OCI-LY1 (cell line): ENCODE measurements at regions not wholly inside any gene's neighbourhood (a gene's known extent, or its start where the extent isn't known, plus 50 kb on each side); places are given as distances from the start of the nearest gene placed in this dataset.

Experiments
- H2AFZ ChIP-seq: fragments of 200-600 bp; sonication (generic), shearing (Covaris generic); 2 replicates; pipeline ENCODE4 v1.6.0; 2014; ENCODE audit warnings: antibody characterized with exemption, mild to moderate bottlenecking, low read length
- H3F3A ChIP-seq: fragments of 200-600 bp; sonication (generic), shearing (Covaris generic); 2 replicates; pipeline ENCODE4 v1.6.0; 2014; ENCODE audit warnings: mild to moderate bottlenecking, antibody characterized with exemption, low read length, moderate library complexity; ENCODE audit not compliant: insufficient read depth
- H3K27ac ChIP-seq: fragments of 200-600 bp; sonication (generic); 2 replicates; pipeline ENCODE4 v1.5.1; 2014; ENCODE audit warnings: low read length, mixed run types, mild to moderate bottlenecking, low read depth; ENCODE audit not compliant: poor library complexity, severe bottlenecking
- H3K27me3 ChIP-seq: fragments of 200-600 bp; sonication (generic); 2 replicates; pipeline ENCODE4 v1.6.0; 2014; ENCODE audit warnings: antibody characterized with exemption, mild to moderate bottlenecking, low read length, moderate library complexity; ENCODE audit not compliant: insufficient read depth
- H3K36me3 ChIP-seq: fragments of 200-600 bp; sonication (generic); 2 replicates; pipeline ENCODE4 v1.6.1; 2014; ENCODE audit warnings: mild to moderate bottlenecking, antibody characterized with exemption, low read length, moderate library complexity, mixed read lengths; ENCODE audit not compliant: insufficient read depth
- H3K4me1 ChIP-seq: fragments of 200-600 bp; sonication (generic); 2 replicates; pipeline ENCODE4 v1.5.1; 2014; ENCODE audit warnings: mild to moderate bottlenecking, low read length, moderate library complexity; ENCODE audit not compliant: insufficient read depth, severe bottlenecking
- H3K4me2 ChIP-seq: fragments of 200-600 bp; sonication (generic), shearing (Covaris generic); 2 replicates; pipeline ENCODE4 v1.6.1; 2014; ENCODE audit warnings: low read length
- H3K4me3 ChIP-seq: fragments of 200-600 bp; sonication (generic); 2 replicates; pipeline ENCODE4 v1.5.1; 2014; ENCODE audit warnings: low read length, low read depth, mild to moderate bottlenecking, mixed read lengths; ENCODE audit not compliant: poor library complexity, severe bottlenecking
- H3K79me2 ChIP-seq: fragments of 200-600 bp; shearing (Covaris generic); 2 replicates; pipeline ENCODE4 v1.6.1; 2016; ENCODE audit warnings: mixed run types, low read length, mixed read lengths; ENCODE audit not compliant: insufficient read depth
- H3K9ac ChIP-seq: fragments of 200-600 bp; sonication (generic), shearing (Covaris generic); 2 replicates; pipeline ENCODE4 v1.6.1; 2014; ENCODE audit warnings: mild to moderate bottlenecking, low read length, mixed read lengths
- H3K9me2 ChIP-seq: fragments of 200-600 bp; sonication (generic), shearing (Covaris generic); 2 replicates; pipeline ENCODE4 v1.6.1; 2014; ENCODE audit warnings: low read depth, mild to moderate bottlenecking, low read length, mixed read lengths
- H3K9me3 ChIP-seq: fragments of 200-600 bp; shearing (Covaris generic); 2 replicates; pipeline ENCODE4 v1.6.1; 2014; ENCODE audit warnings: low read length, mixed read lengths
- H4K20me1 ChIP-seq: fragments of 200-600 bp; sonication (generic), shearing (Covaris generic); 2 replicates; pipeline ENCODE4 v1.6.0; 2016; ENCODE audit warnings: mild to moderate bottlenecking, low read length; ENCODE audit not compliant: insufficient read depth
- CTCF ChIP-seq: fragments of 200-600 bp; sonication (generic), shearing (Covaris generic); IDR thresholded peaks from 2 replicates; pipeline ENCODE4 v1.5.1; 2017; ENCODE audit warnings: mild to moderate bottlenecking, antibody characterized with exemption, low read length, moderate library complexity, mixed read lengths
- EZH2 ChIP-seq: fragments of 200-600 bp; sonication (generic), shearing (Covaris generic); IDR thresholded peaks from 2 replicates; pipeline ENCODE4 v1.8.0; 2017; ENCODE audit warnings: borderline replicate concordance, mixed run types, mild to moderate bottlenecking, antibody characterized with exemption, low read length, moderate library complexity, mixed read lengths

GRCh38 chr15:47959617-47960413 lies 161.0 kb upstream of the SLC24A5 start:
- Histone ChIP-seq H2AFZ (no peak overlapping the region), H3K27ac (no peak overlapping the region), H3K9me3 (no peaks in the 10 kb centered on the region), H4K20me1 (no peaks in the 10 kb centered on the region), H3K9me2 (no peaks in the 10 kb centered on the region), H3K4me3 (no peak overlapping the region), H3K4me2 (no peak overlapping the region), H3F3A (no peaks in the 10 kb centered on the region), H3K36me3 (no peaks in the 10 kb centered on the region), H3K4me1 (no peaks in the 10 kb centered on the region), H3K79me2 (no peaks in the 10 kb centered on the region), H3K27me3 (no peaks in the 10 kb centered on the region), H3K9ac (no peak overlapping the region)
- TF ChIP-seq EZH2 = no peak
- TF ChIP-seq CTCF = no peak

- Histone ChIP-seq H3K27me3 (no peaks in the 10 kb centered on the region), H3K9me3 (no peaks in the 10 kb centered on the region), H3K4me2 (no peak overlapping the region), H3K4me1 (no peaks in the 10 kb centered on the region), H2AFZ (no peak overlapping the region), H3F3A (no peaks in the 10 kb centered on the region), H3K4me3 (no peak overlapping the region), H3K9ac (no peak overlapping the region), H3K79me2 (no peaks in the 10 kb centered on the region), H3K36me3 (no peaks in the 10 kb centered on the region), H3K9me2 (no peaks in the 10 kb centered on the region), H3K27ac (no peak overlapping the region), H4K20me1 (no peaks in the 10 kb centered on the region)
- TF ChIP-seq EZH2 (no peak), CTCF (no peak)
Observed at GRCh38 chr15:47961401-47962090, 159.2 kb upstream of the SLC24A5 start.

DNA sequence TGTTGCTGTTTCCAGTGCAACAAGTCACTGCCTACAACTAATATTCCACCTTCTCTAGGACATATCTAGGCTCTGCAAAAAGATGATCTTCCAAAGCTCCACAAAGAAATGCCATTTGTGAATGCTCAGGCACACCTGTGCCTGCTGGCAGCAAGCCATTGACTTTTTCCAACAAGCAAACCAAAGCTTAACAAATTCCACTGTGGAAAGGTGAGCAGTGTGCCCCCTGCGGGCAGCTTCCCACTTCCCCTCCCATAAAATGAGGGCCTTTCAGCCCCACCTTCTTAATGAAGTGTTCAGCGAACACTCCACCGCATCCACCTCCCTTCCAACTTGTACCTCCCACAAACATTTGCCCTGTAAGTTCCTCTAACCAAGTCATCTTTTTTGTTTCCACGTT lies 157.5 kb upstream of the SLC24A5 start:
- H2AFZ ChIP-seq = no peak overlapping the region
- no peaks in the 10 kb centered on the region for H3K79me2 ChIP-seq
- no peak overlapping the region for H3K4me2 ChIP-seq
- H3K9me2 ChIP-seq = no peaks in the 10 kb centered on the region
- no peaks in the 10 kb centered on the region for H3K36me3 ChIP-seq
- no peaks in the 10 kb centered on the region for H3K4me1 ChIP-seq
- H3K27ac ChIP-seq = no peak overlapping the region
- H3F3A ChIP-seq = no peaks in the 10 kb centered on the region
- no peak overlapping the region for H3K9ac ChIP-seq
- H3K9me3 ChIP-seq = no peaks in the 10 kb centered on the region
- TF ChIP-seq CTCF (no peak), EZH2 (no peak)
- H3K4me3 ChIP-seq = no peak overlapping the region
- no peaks in the 10 kb centered on the region for H4K20me1 ChIP-seq
- H3K27me3 ChIP-seq = no peaks in the 10 kb centered on the region
